ENCODE measurements at regions not wholly inside any gene's neighbourhood (a gene's known extent, or its start where the extent isn't known, plus 50 kb on each side); places are given as distances from the start of the nearest gene placed in this dataset.

- no peak overlapping the region for H3K4me3 ChIP-seq (ENCODE audit: low read length in 3 of 3)
- H3K27ac ChIP-seq (ENCODE audit: low read depth in 2 of 2, low read length in 2 of 2) = no peak overlapping the region
- no peak for TF ChIP-seq CTCF (IDR thresholded peaks at IDR 0.05; ENCODE audit: borderline replicate concordance, extremely low read depth, insufficient read depth)
- no peak for DNase-seq
- no peak overlapping the region for H3K9ac ChIP-seq (ENCODE audit: low read length in 3 of 3)
- intact Hi-C loops (cut with DNase I) = no loop called here
- no peak for FAIRE-seq
- H3K27me3 ChIP-seq (ENCODE audit: control insufficient read depth, insufficient read depth, low read length) = no peaks in the 10 kb centered on the region
- no peaks in the 10 kb centered on the region for H3K36me3 ChIP-seq (ENCODE audit: control insufficient read depth in 2 of 3, insufficient read depth in 3 of 3, low read length in 3 of 3)
- no peaks in the 10 kb centered on the region for H3K9me3 ChIP-seq (ENCODE audit: control insufficient read depth in 2 of 3, insufficient read depth in 1 of 3, low read length in 3 of 3)
- H3K4me1 ChIP-seq (ENCODE audit: control insufficient read depth in 2 of 3, insufficient read depth in 2 of 3, low read depth in 1 of 3, low read length in 3 of 3) = no peaks in the 10 kb centered on the region
Observed at GRCh38 chr3:6743067-6743720, 117.7 kb upstream of the GRM7 start.

GRCh38 chr3:6746443-6746842, 114.5 kb upstream of the GRM7 start:
- H3K36me3 ChIP-seq (ENCODE audit: control insufficient read depth in 2 of 3, insufficient read depth in 3 of 3, low read length in 3 of 3) = no peaks in the 10 kb centered on the region
- intact Hi-C loops (cut with DNase I) = no loop called here
- DNase-seq (no peak), FAIRE-seq (no peak)
- no peaks in the 10 kb centered on the region for H3K27me3 ChIP-seq (ENCODE audit: control insufficient read depth, insufficient read depth, low read length)
- H3K4me1 ChIP-seq (ENCODE audit: control insufficient read depth in 2 of 3, insufficient read depth in 2 of 3, low read depth in 1 of 3, low read length in 3 of 3) = no peaks in the 10 kb centered on the region
- no peak overlapping the region for H3K9ac ChIP-seq (ENCODE audit: low read length in 3 of 3)
- no peaks in the 10 kb centered on the region for H3K9me3 ChIP-seq (ENCODE audit: control insufficient read depth in 2 of 3, insufficient read depth in 1 of 3, low read length in 3 of 3)
- TF ChIP-seq CTCF (IDR thresholded peaks at IDR 0.05; ENCODE audit: borderline replicate concordance, extremely low read depth, insufficient read depth) = no peak
- no peak overlapping the region for H3K27ac ChIP-seq (ENCODE audit: low read depth in 2 of 2, low read length in 2 of 2)
- H3K4me3 ChIP-seq (ENCODE audit: low read length in 3 of 3) = no peak overlapping the region

- Histone ChIP-seq H3K27ac (ENCODE audit: low read depth in 2 of 2, low read length in 2 of 2) (no peak overlapping the region), H3K27me3 (ENCODE audit: control insufficient read depth, insufficient read depth, low read length) (no peaks in the 10 kb centered on the region), H3K9ac (ENCODE audit: low read length in 3 of 3) (no peak overlapping the region), H3K9me3 (ENCODE audit: control insufficient read depth in 2 of 3, insufficient read depth in 1 of 3, low read length in 3 of 3) (no peaks in the 10 kb centered on the region), H3K4me3 (ENCODE audit: low read length in 3 of 3) (no peak overlapping the region), H3K36me3 (ENCODE audit: control insufficient read depth in 2 of 3, insufficient read depth in 3 of 3, low read length in 3 of 3) (no peaks in the 10 kb centered on the region), H3K4me1 (ENCODE audit: control insufficient read depth in 2 of 3, insufficient read depth in 2 of 3, low read depth in 1 of 3, low read length in 3 of 3) (no peaks in the 10 kb centered on the region)
- FAIRE-seq (no peak), DNase-seq (no peak)
- intact Hi-C loops (cut with DNase I) = no loop called here
- TF ChIP-seq CTCF (IDR thresholded peaks at IDR 0.05; ENCODE audit: borderline replicate concordance, extremely low read depth, insufficient read depth) = no peak
Observed at GRCh38 chr3:6747017-6747416, 113.9 kb upstream of the GRM7 start.

- H3K4me1 ChIP-seq (ENCODE audit: control insufficient read depth in 2 of 3, insufficient read depth in 2 of 3, low read depth in 1 of 3, low read length in 3 of 3) = no peaks in the 10 kb centered on the region
- FAIRE-seq = no peak
- intact Hi-C loops (cut with DNase I) = no loop called here
- H3K27ac ChIP-seq (ENCODE audit: low read depth in 2 of 2, low read length in 2 of 2) = no peak overlapping the region
- no peak overlapping the region for H3K4me3 ChIP-seq (ENCODE audit: low read length in 3 of 3)
- H3K9me3 ChIP-seq (ENCODE audit: control insufficient read depth in 2 of 3, insufficient read depth in 1 of 3, low read length in 3 of 3) = peaks cover 0 to 8% (median 0%) of the 10 kb centered on the region in 3 donors
- H3K9ac ChIP-seq (ENCODE audit: low read length in 3 of 3) = no peak overlapping the region
- TF ChIP-seq CTCF (IDR thresholded peaks at IDR 0.05; ENCODE audit: borderline replicate concordance, extremely low read depth, insufficient read depth) = no peak
- H3K36me3 ChIP-seq (ENCODE audit: control insufficient read depth in 2 of 3, insufficient read depth in 3 of 3, low read length in 3 of 3) = no peaks in the 10 kb centered on the region
- no peak for DNase-seq
- H3K27me3 ChIP-seq (ENCODE audit: control insufficient read depth, insufficient read depth, low read length) = no peaks in the 10 kb centered on the region
Observed at GRCh38 chr3:6750782-6751181, 110.1 kb upstream of the GRM7 start.

Measured in kidney (tissue), 13 donors.